ENCODE measurements at regions not wholly inside any gene's neighbourhood (a gene's known extent, or its start where the extent isn't known, plus 50 kb on each side); places are given as distances from the start of the nearest gene placed in this dataset.

- TF ChIP-seq ZBTB33 (IDR thresholded peaks at IDR 0.05; ENCODE audit: extremely low read depth, insufficient replicate concordance, low read length): no peak
- TF ChIP-seq CBX3 (IDR thresholded peaks at IDR 0.05; ENCODE audit: low read depth): no peak
- TF ChIP-seq POLR2A (IDR thresholded peaks at IDR 0.05; ENCODE audit: borderline replicate concordance, extremely low read depth, insufficient read depth, insufficient read length): no peak
Measured at GRCh38 chr13:73740666-73741065, 393.5 kb downstream of the KLF12 start (continued).

GRCh38 chr13:73739394-73739793, 394.8 kb downstream of the KLF12 start:
- Histone ChIP-seq H3K4me2 (ENCODE audit: low read length) (no peak overlapping the region), H3K36me3 (ENCODE audit: control insufficient read depth in 1 of 2, insufficient read depth in 2 of 2, low read length in 2 of 2) (no peaks in the 10 kb centered on the region), H2AFZ (ENCODE audit: low read depth, low read length, poor library complexity, severe bottlenecking) (no peak overlapping the region), H4K20me1 (ENCODE audit: insufficient read depth) (no peaks in the 10 kb centered on the region), H3K4me1 (ENCODE audit: control insufficient read depth in 1 of 2, insufficient read depth in 2 of 2, low read length in 2 of 2) (no peaks in the 10 kb centered on the region), H3K9ac (ENCODE audit: low read length) (no peak overlapping the region), H3K27ac (ENCODE audit: low read depth, low read length) (no peak overlapping the region), H3K9me2 (ENCODE audit: insufficient read depth) (no peaks in the 10 kb centered on the region), H3K9me3 (ENCODE audit: control insufficient read depth in 1 of 2, insufficient read depth in 1 of 2, low read depth in 1 of 2, low read length in 2 of 2) (no peaks in the 10 kb centered on the region), H3K27me3 (ENCODE audit: insufficient read depth, low read length) (no peaks in the 10 kb centered on the region), H3K4me3 (replicated peaks in 1 of 2; ENCODE audit: low read depth in 1 of 2, low read length in 2 of 2) (no peak overlapping the region), H3K79me2 (ENCODE audit: insufficient read depth, low read length) (no peaks in the 10 kb centered on the region)
- no peak for TF ChIP-seq TCF7L2 (IDR thresholded peaks at IDR 0.05; ENCODE audit: borderline replicate concordance, extremely low read depth, insufficient read depth, insufficient read length)
- TF ChIP-seq POLR2A (IDR thresholded peaks at IDR 0.05; ENCODE audit: borderline replicate concordance, extremely low read depth, insufficient read depth, insufficient read length): no peak
- TF ChIP-seq SRF (IDR thresholded peaks at IDR 0.05; ENCODE audit: low read depth): no peak
- no peak for TF ChIP-seq CTCF (IDR thresholded peaks at IDR 0.05 in 2 of 3, conservative IDR thresholded peaks at IDR 0.05 in 1 of 3; ENCODE audit: borderline replicate concordance in 1 of 3, insufficient read depth in 1 of 3, low read depth in 2 of 3, low read length in 2 of 3)
- TF ChIP-seq SP1 (IDR thresholded peaks at IDR 0.05; ENCODE audit: low read depth): no peak
- no peak for TF ChIP-seq ZNF274 (IDR thresholded peaks at IDR 0.05; ENCODE audit: low read depth, low read length)
- ATAC-seq (no peak), DNase-seq (ENCODE audit: low read depth, low spot score) (no peak)
- ChIA-PET POLR2A (no interaction called here), RAD21 (ENCODE audit: low non-redundant PET in 1 of 2, low total read pairs in 2 of 2, uncharacterized antibody in 2 of 2, unreplicated experiment in 2 of 2) (no interaction called here), CTCF (no interaction called here)
- BruUV-seq (replicated peaks): no TSS peak
- intact Hi-C loops (cut with micrococcal nuclease): no loop called here

Measured in HCT116 (cell line).